ENCODE measurements at regions not wholly inside any gene's neighbourhood (a gene's known extent, or its start where the extent isn't known, plus 50 kb on each side); places are given as distances from the start of the nearest gene placed in this dataset.

- BruUV-seq (replicated peaks), result no TSS peak
- ATAC-seq (ENCODE audit: low read depth) (no peak), DNase-seq (no peak)
Observed at GRCh38 chr11:82003671-82004515, 729.8 kb downstream of the FAM181B start.

More at GRCh38 chr11:82003671-82004515, 729.8 kb downstream of the FAM181B start:
- Histone ChIP-seq H3K9me3 (ENCODE audit: control insufficient read depth, insufficient read depth, low read length) (peaks cover 6% of the 10 kb centered on the region), H3K4me3 (ENCODE audit: insufficient read depth, low read depth, low read length) (no peak overlapping the region), H2AFZ (replicated peaks; ENCODE audit: low read length, poor library complexity) (no peak overlapping the region), H4K91ac (ENCODE audit: insufficient read depth, low read depth, low read length) (no peak overlapping the region), H4K20me1 (ENCODE audit: insufficient read depth, low read length) (no peaks in the 10 kb centered on the region), H3K56ac (ENCODE audit: extremely low read depth, insufficient read depth, low read length) (no peak overlapping the region), H3K36me3 (ENCODE audit: control insufficient read depth, insufficient read depth, low read length) (no peaks in the 10 kb centered on the region), H3K4me2 (ENCODE audit: low read depth, low read length) (no peak overlapping the region), H2AK9ac (replicated peaks; ENCODE audit: low read depth, low read length, poor library complexity) (no peak overlapping the region), H3K23ac (ENCODE audit: low read depth, low read length) (no peak overlapping the region), H3K4me1 (ENCODE audit: control insufficient read depth, insufficient read depth, low read length) (no peaks in the 10 kb centered on the region), H3K4ac (ENCODE audit: low read depth, low read length) (no peak overlapping the region), H2AK5ac (ENCODE audit: low read depth, low read length) (no peak overlapping the region), H4K5ac (ENCODE audit: low read depth, low read length) (no peak overlapping the region), H2BK15ac (ENCODE audit: low read depth, low read length) (no peak overlapping the region), H2BK5ac (ENCODE audit: low read depth, low read length, poor library complexity, severe bottlenecking) (no peak overlapping the region), H3K18ac (ENCODE audit: low read depth, low read length) (no peak overlapping the region), H2BK120ac (ENCODE audit: low read depth, low read length) (no peak overlapping the region), H4K8ac (ENCODE audit: low read depth in 2 of 2, low read length in 2 of 2) (no peak overlapping the region), H3K27ac (ENCODE audit: insufficient read depth, low read length) (no peak overlapping the region), H3K79me1 (ENCODE audit: low read depth in 1 of 2, low read length in 2 of 2) (no peaks in the 10 kb centered on the region), H3K14ac (replicated peaks; ENCODE audit: low read depth, low read length) (no peak overlapping the region), H2BK20ac (ENCODE audit: low read depth, low read length) (no peak overlapping the region), H3K9ac (ENCODE audit: low read depth, low read length) (no peak overlapping the region), H3K9me1 (ENCODE audit: insufficient read depth, low read length) (no peaks in the 10 kb centered on the region), H3K27me3 (ENCODE audit: control insufficient read depth, insufficient read depth, low read length) (no peaks in the 10 kb centered on the region)
- intact Hi-C loops (cut with micrococcal nuclease) (no loop called here), dilution Hi-C loops (cut with HindIII; ENCODE audit: low sequenced_read_pairs, unreplicated experiment) (no loop called here), in situ Hi-C loops (cut with MboI; ENCODE audit: low sequenced_read_pairs) (no loop called here)
- ChIA-PET POLR2A (ENCODE audit: unreplicated experiment) (no interaction called here), CTCF (no interaction called here)
- WGBS, 2 experiments (ENCODE audit: extremely low coverage in 2 of 2, insufficient read length in 1 of 2), result no CpG with 5 or more reads among the region's 7 CpGs
- TF ChIP-seq ELK1 (IDR thresholded peaks at IDR 0.05; ENCODE audit: borderline replicate concordance, low read depth, low read length) (no peak), MAFK (IDR thresholded peaks at IDR 0.05; ENCODE audit: low read depth, low read length) (no peak), POLR2A (IDR thresholded peaks at IDR 0.05; ENCODE audit: low read depth, low read length) (no peak), MAZ (IDR thresholded peaks at IDR 0.05; ENCODE audit: borderline replicate concordance, low read depth, low read length) (no peak), FOS (IDR thresholded peaks at IDR 0.05; ENCODE audit: low read depth, low read length) (no peak), NFE2L2 (IDR thresholded peaks at IDR 0.05; ENCODE audit: low read depth, low read length) (no peak), SMC3 (IDR thresholded peaks at IDR 0.05; ENCODE audit: low read depth, low read length) (no peak), RAD21 (IDR thresholded peaks at IDR 0.05; ENCODE audit: low read length) (no peak), CTCF (conservative IDR thresholded peaks at IDR 0.05; ENCODE audit: low read depth, low read length) (no peak), RFX5 (IDR thresholded peaks at IDR 0.05; ENCODE audit: low read depth, low read length) (no peak), CEBPB (IDR thresholded peaks at IDR 0.05; ENCODE audit: low read depth, low read length) (no peak), RCOR1 (IDR thresholded peaks at IDR 0.05; ENCODE audit: insufficient replicate concordance, low read length) (no peak), MXI1 (IDR thresholded peaks at IDR 0.05; ENCODE audit: borderline replicate concordance, low read depth, low read length) (no peak)
